GM23248 (cell line): ENCODE measurements at regions not wholly inside any gene's neighbourhood (a gene's known extent, or its start where the extent isn't known, plus 50 kb on each side); places are given as distances from the start of the nearest gene placed in this dataset.

Experiments used
- EZH2 ChIP-seq: fragments of 200-600 bp; sonication (generic); IDR thresholded peaks from 2 replicates; pipeline ENCODE4 v1.6.1; 2018; ENCODE audit warnings: antibody characterized with exemption, mild to moderate bottlenecking; ENCODE audit not compliant: insufficient read depth, poor library complexity, severe bottlenecking
- EZH2phosphoT487 ChIP-seq: fragments of 200-600 bp; sonication (generic); IDR thresholded peaks from 2 replicates; pipeline ENCODE4 v1.6.1; 2018; ENCODE audit warnings: antibody characterized with exemption, moderate library complexity, mild to moderate bottlenecking, low read depth; ENCODE audit not compliant: insufficient read depth

DNA sequence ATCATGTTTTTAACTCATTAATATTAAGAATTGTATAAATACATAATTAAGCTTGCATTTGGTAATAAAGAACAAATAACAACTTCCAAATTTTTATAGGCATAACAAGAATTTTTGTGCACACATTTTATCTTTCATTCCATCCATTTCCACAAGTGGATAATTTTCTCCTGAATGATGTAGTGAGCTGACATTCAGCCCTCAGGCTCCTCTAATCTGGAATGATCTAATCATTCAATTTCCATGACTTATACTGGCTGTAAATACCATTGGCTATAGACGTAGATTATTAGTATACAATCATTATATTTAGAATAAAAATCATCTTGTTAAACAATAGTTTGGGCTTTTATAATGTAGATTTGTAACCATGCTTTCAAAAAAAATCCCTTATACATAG is 287.2 kb upstream of the GHITM start:
- TF ChIP-seq EZH2 (no peak), EZH2phosphoT487 (no peak)
